ENCODE measurements at regions not wholly inside any gene's neighbourhood (a gene's known extent, or its start where the extent isn't known, plus 50 kb on each side); places are given as distances from the start of the nearest gene placed in this dataset.
A peak's percentile ranks its signal among the peaks of the same experiment; 100 is the strongest.
"Not testable (repeated sequence)": the region's sequence is repeated elsewhere in the genome, so short reads cannot be mapped to it uniquely, and the experiment has no call there.

DNA sequence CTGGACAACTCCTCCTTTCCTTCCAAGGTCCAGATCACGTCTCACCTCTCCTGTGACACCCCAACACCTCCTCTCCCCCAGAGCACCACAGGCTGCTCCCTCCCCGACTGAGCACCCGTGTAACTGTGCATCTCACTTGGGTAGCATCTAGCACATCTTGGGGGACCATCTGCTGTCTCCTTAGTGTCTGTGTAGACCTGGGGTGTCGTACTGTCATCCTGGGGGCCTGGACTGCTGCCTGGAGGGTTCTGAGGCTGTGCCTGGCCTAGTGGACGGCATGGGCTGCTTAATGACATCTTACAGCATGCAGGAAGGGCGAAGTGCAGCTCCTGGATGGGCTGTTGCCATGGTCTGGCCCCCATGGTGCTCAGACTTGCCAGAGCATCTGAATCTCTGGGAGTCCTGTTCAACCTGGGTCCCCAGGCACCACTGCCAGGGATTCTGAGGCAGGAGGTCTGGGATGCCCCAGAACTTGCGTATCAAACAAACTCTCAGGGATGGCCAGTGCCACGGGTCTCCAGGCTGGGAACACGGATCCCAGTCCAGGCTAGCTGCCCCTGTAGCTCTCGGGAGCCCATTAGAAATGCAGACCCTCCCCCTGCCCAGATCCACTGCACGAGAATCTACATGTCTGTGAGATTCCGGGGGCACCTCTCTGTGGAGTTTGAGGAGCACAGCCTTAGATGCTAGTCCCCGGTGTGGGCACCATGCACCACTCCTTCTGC is 194.4 kb upstream of the ZNF469 start:
- not testable (repeated sequence) for DNase-seq

DNA sequence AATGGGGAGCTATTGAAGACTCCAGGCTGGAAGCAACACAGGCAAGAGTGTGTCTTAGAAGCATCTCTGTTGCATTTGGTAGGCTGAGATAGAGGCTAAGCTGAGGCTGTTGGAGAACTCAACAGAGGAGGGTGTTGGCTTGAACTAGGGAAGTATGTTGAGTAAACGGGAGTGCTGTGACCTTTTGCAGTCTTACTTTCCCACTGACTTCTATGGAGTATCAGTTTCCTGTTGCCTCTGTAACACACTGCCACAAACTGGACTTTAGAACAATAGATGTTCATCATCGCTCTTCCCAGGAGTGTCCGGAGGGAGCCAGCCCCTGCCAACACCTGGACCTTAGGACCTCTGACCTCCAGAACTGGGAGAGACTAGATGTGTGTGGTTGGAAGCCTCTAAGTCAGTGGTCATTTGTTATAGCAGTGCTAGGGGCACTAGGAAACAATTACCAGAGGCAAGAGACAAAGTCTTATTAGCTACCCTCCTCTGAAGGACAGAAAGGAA is 192.1 kb upstream of the ZNF469 start:
- DNase-seq = not testable (repeated sequence)

DNA sequence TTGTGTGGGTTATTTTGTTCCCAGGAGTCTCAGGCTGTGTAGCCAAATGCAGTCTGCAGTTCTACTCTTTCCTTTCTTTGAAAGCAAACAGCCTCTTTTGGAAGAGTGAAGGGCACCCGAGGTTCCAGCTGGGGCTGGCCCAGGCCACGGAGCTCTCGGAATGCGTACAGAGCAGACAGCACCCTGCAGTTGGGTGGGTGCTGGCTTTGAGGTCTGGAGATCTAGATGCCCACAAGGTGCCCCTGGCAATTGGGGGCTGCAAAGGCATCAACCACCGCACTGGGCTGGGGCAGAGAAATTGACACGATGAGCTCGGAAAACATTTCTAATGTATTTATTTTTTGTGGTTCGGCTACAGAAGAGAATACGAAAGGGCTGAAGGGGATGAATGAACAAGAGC is 191.6 kb upstream of the ZNF469 start:
- not testable (repeated sequence) for DNase-seq

DNA sequence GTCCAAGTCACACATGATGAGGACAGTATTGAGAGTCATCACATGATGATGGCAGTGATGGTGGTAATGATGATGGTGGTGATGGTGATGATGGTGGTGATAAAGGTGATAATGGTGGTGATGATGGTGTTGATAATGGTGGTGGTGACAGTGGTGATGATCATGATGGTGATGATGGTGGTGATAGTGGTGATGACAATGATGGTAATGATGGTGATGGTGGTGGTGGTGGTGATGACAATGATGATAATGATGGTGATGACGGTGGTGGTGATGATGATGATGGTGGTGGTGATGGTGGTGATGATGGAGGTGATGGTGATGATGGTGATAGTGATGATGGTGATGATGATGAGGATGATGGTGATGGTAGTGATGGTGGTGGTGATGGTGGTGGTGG is 190.2 kb upstream of the ZNF469 start:
- no peak for DNase-seq

- DNase-seq = peak; percentile 40
Observed at GRCh38 chr16:88193706-88194396, 188.9 kb upstream of the ZNF469 start.

GRCh38 chr16:88194397-88195268 is 188.1 kb upstream of the ZNF469 start:
- no peak for DNase-seq

DNA sequence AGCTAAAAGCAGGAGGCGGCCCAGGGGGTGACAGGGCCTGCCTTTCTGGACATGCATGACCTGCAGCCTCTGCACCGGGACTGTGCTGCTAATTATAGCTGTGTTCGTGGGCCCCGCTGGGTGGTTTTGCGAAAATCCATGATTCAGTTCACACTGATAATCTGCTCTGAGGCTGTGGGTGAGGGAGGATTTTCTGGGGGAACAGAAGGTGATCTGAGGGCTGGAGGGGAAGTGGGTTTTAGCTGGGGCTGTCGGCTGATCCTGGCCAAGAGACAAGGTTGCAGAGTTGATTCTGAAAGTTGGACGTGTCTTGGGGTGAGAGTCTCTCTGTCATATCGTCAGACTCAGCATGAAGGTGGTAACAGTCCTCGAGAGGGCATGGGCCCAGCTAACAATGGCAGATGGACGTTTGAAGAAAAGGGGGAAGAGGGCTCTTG is 187.5 kb upstream of the ZNF469 start:
- no peak for DNase-seq

GRCh38 chr16:88195911-88196465 is 186.8 kb upstream of the ZNF469 start:
- no peak for DNase-seq

GRCh38 chr16:88196471-88197400 is 186.0 kb upstream of the ZNF469 start:
- no peak for DNase-seq

DNA sequence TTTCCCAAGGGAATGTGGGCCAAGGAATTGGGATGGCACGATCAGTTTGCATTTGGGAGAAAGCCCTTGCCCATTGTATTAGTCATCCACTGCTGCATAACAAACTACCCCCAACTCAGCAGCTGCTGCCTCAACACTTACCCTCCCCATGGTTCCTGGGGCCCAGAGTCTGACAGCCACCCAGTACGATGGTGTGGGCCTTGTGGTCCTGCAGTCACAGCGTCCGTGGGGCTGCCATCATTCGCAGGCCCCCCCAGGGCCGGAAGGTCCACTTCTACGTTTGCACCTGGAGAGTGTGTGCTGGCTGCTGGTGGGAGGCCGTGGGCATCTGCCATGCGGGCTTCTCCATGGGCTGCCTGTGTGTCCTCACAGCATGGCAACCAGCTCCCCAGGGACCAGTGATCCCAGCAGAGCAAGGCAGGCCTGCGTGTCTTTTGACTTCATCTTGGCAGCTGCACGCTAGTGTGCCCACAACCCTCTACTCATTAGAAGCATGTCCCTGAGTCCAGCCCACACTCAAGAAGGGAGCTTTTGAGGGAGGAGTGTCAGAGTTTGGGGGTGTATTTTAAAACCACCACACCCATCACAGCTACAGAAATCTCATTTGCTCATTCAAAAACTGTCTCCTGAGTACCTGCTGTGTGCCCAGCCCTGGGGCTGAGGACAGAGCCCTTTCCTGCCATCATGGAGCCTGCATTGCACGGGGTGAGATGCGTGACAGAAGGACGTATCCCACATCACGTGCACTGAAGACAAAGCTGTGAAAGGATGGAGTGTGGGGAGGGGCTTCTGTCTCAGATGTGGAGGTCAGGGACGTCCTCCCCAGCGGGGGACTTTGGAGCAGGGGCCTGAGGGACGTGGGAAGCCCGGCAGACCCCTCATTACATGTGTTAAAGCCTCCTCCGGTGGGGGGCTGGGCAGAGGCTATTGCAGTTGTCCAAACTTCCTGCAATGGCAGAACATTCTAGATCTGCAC is 185.0 kb upstream of the ZNF469 start:
- no peak for DNase-seq

- DNase-seq = not testable (repeated sequence)
Observed at GRCh38 chr16:88198457-88199295, 184.1 kb upstream of the ZNF469 start.

DNA sequence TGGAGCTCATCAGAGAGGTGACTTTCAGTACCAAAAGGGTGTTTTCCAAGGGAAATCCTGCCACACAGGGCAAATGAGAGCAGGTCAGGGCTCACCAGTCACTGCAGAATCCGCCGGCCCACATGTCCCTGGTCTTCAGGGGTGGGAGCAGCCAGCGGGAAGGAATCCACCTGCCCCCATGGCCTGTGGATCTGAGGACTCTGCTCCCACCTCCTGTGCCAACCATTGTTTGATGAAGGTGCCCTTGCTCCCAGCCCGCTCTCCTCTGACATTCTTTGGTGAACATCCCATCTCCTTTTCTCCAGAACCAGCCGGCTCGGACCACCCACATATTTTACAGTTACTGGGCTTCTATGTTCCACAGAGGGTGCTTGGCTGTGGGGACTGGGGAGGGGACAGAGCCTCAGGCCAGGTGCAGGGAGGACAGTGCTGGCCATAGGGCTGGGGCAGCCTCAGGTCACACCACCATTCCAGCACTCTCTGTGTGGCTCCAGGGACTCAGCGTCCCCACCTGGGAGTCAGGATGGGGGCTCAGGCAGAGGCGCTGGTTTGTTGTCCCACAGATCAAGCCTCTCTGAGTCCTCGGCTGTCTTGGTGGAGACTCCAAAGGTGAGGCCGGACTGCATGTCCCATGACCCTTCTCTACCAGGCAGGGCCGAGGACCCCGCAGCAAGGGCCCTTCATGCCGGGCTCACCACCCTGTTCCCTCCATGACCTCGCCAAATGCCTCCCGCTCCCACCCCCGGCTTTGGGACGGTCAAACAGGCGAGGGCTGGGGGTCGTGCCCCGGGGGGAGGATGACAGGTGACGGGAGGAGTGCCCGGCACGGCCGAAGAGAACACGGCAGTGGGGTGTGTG is 183.2 kb upstream of the ZNF469 start:
- not testable (repeated sequence) for DNase-seq

GRCh38 chr16:88200154-88200895 is 182.4 kb upstream of the ZNF469 start:
- DNase-seq = not testable (repeated sequence)

GRCh38 chr16:88200896-88201185 is 181.9 kb upstream of the ZNF469 start:
- DNase-seq = no peak

- not testable (repeated sequence) for DNase-seq
Observed at GRCh38 chr16:88201611-88202010, 181.1 kb upstream of the ZNF469 start.

DNA sequence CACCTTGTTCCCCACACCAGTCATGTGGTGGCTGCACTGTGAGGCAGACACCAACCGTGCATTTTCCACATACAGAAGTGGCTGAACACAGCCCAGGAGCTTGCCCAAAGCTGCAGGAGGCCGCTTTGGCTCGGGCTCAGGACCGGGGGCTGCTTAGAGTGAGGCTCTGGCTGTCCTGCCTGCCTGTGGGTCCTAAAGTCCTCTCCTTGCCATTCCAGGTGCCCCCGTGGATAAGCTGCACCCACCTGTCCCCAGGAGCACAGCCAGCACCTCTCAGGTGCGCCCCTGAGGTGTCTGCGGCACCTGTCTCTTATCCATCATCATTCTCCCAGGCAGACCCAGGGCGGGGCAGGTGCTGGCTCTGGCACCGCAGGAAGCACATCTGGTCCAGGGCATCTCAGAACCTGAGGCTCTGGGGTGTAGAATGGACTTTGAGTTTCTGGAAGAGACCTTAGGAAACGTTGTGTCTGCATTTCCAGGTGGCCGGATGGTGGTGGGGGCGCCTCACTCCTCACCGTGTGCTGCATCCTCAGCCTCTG is 180.5 kb upstream of the ZNF469 start:
- DNase-seq = no peak

DNA sequence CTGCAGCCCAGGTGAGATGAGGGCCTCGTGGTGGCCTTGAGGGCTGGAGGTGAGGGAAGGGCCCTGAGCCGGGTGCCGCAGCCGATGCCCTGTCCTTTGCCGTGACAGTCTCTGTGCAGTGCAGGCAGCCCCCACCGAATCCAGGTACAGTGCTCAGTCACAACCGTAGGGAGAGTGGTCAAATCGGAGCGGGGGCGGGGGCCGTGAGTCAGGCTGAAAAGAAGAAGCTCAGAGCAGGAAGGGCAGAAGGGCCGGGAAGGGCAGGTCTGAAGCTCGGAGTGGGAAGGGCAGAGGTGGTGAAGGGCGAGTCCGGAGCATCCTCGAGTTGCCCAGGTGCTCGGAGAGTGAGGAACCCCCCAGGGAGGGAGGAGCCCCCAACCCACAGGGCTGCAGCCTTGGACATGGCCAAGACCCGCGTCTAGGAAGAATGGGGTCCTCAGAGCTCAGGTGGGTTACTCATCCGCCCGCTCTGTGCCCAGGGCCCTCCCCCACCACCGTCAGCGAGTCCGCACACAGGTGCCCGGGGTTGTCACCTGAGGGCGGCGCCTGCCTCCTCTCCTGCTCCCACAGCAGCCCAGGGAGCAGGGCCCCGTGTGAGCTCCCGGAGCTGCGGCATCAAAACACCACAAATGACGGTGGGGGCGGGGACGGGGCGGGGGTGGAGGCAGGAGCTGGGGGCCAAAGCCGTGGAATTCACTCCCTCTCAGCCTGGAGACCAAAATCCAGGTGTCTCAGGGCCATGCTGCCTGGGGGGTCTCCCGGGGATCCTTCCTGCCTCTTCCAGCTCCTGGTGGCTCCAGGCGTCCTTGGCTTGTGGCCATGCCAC is 179.7 kb upstream of the ZNF469 start:
- DNase-seq = not testable (repeated sequence)
